Activated T-cell treated with anti-CD3 and anti-CD28 coated beads, Interleukin-2, amount 50 U/mL, for 4 hours (primary cell): ENCODE measurements at regions not wholly inside any gene's neighbourhood (a gene's known extent, or its start where the extent isn't known, plus 50 kb on each side); places are given as distances from the start of the nearest gene placed in this dataset.

Source experiments
- ATAC-seq, 2 donors: fragments of 200-7000 bp; cut with Tn5 transposase; one replicate each; pipeline ENCODE4 v1.10.0; 2021
- DNase-seq: peaks from one replicate; pipeline ENCODE4 v3.0.0-alpha.2; 2020
- H3K27me3 Mint-ChIP-seq: one replicate; pipeline ENCODE4 v1.8.0; 2021; ENCODE audit warnings: low read depth, mixed read lengths
- H3K36me3 Mint-ChIP-seq: one replicate; pipeline ENCODE4 v1.8.0; 2022; ENCODE audit warnings: mixed read lengths; ENCODE audit not compliant: insufficient read depth
- H3K4me1 Mint-ChIP-seq: one replicate; pipeline ENCODE4 v1.8.0; 2021; ENCODE audit warnings: low read depth, mixed read lengths
- H3K4me3 Mint-ChIP-seq: one replicate; pipeline ENCODE4 v1.8.0; 2021; ENCODE audit warnings: mild to moderate bottlenecking, moderate library complexity, mixed read lengths
- H3K9me3 Mint-ChIP-seq: one replicate; pipeline ENCODE4 v1.8.0; 2021; ENCODE audit warnings: mixed read lengths

DNA sequence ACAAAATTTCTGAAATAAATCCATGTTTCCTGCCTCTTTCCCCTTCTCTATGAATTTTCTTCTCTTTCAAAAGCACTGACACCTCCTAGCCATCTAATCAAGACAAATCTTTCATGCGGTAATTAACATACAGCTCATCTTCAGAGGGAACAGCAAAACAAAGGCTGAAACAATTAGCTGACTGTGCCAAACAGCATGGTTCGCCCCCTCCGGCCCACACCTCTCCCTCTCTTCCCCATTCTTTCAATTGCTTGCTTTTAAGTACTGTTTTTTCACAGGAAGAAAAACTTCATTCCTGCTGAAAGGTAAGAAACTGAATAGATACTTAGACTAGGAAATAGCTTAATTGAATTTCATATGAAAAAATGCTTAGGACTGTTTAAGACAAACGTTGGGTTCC lies 291.1 kb upstream of the NOCT start:
- no peak for DNase-seq
- peaks cover 7% of the 10 kb centered on the region for H3K27me3 Mint-ChIP-seq
- no peaks in the 10 kb centered on the region for H3K4me1 Mint-ChIP-seq
- H3K36me3 Mint-ChIP-seq: no peaks in the 10 kb centered on the region
- no peak for ATAC-seq
- H3K4me3 Mint-ChIP-seq: no peak overlapping the region
- no peaks in the 10 kb centered on the region for H3K9me3 Mint-ChIP-seq

DNA sequence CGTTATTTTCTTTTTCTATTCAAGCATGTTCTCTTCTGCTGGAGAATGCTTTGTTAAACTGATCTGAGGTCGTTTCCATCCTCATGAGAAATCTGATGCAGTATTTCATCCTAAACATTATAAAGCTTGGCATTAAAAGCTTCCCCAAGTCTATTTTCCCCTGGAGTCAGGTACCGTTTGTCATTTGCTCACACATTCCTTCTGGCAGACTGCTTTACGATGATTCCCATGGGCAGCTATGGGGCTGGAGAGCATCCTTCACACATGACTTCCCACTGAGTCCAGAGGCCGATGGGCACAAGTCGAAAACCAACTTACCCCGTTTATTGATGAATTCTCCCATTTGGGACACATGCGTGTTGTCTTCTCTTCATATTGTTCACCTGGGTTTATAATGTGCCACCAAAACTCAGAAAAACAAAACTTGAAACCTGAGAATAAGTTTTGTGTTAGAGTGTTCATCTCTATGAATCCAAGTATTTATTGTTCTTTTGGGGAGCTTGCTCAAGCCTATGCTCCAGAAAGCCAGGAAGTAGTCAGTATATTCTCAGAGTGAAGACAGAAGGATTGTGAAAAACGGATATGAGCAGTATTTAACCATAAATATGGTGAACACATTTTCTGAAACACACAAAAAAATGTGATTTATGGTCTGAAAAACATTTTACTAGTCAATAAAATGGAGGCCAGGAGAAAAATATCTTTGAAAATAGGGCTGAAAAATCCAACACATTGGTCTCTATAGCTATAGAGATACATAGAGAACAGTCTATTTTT lies 298.8 kb upstream of the NOCT start:
- Mint-ChIP-seq H3K4me3 (no peak overlapping the region), H3K27me3 (no peaks in the 10 kb centered on the region), H3K9me3 (no peaks in the 10 kb centered on the region), H3K4me1 (no peaks in the 10 kb centered on the region), H3K36me3 (no peaks in the 10 kb centered on the region)
- no peak for ATAC-seq
- DNase-seq: no peak

DNA sequence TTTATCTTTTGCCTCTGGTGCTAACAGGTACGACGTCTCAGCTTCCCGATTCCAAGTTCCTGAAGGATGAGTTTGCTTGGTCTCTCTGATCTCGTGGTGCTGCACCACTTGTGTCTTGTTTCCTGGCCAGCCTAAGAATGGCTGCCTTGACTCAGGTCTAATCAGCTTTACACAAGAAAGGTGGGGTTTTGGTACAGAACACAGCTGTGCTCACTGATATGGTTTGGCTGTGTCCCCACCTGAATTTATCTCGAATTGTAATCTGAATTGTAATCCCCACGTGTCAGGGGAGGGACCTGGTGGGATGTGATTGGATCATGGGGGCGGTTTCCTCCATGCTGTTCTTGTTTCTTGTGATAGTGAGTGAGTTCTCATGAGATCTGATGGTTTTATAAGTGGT lies 305.3 kb upstream of the NOCT start:
- Mint-ChIP-seq H3K4me1 (no peaks in the 10 kb centered on the region), H3K36me3 (no peaks in the 10 kb centered on the region), H3K9me3 (no peaks in the 10 kb centered on the region), H3K27me3 (peaks cover 3% of the 10 kb centered on the region), H3K4me3 (no peak overlapping the region)
- no peak for ATAC-seq
- DNase-seq: no peak

DNA sequence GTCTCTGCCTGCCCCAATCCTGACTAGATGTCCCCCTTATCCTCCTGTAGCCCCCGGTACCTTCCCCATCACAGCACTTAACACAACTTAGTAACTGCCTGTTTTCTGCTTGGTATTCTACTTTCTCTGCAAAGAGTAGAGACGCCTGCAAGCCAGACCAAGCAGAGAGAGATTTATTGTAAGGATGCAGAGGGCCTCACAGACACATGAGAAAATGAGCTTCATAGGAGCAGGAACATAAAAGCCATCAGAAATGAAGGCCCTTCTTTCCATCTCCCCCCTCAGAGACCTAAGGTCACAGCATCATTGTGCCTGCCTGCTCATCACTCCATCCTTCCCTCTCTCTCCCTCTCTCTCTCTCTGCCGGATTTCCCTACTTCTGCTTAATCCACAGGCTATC lies 305.7 kb upstream of the NOCT start:
- no peak for ATAC-seq
- no peaks in the 10 kb centered on the region for H3K36me3 Mint-ChIP-seq
- H3K4me3 Mint-ChIP-seq: no peak overlapping the region
- H3K9me3 Mint-ChIP-seq: no peaks in the 10 kb centered on the region
- no peak for DNase-seq
- peaks cover 3% of the 10 kb centered on the region for H3K27me3 Mint-ChIP-seq
- no peaks in the 10 kb centered on the region for H3K4me1 Mint-ChIP-seq

DNA sequence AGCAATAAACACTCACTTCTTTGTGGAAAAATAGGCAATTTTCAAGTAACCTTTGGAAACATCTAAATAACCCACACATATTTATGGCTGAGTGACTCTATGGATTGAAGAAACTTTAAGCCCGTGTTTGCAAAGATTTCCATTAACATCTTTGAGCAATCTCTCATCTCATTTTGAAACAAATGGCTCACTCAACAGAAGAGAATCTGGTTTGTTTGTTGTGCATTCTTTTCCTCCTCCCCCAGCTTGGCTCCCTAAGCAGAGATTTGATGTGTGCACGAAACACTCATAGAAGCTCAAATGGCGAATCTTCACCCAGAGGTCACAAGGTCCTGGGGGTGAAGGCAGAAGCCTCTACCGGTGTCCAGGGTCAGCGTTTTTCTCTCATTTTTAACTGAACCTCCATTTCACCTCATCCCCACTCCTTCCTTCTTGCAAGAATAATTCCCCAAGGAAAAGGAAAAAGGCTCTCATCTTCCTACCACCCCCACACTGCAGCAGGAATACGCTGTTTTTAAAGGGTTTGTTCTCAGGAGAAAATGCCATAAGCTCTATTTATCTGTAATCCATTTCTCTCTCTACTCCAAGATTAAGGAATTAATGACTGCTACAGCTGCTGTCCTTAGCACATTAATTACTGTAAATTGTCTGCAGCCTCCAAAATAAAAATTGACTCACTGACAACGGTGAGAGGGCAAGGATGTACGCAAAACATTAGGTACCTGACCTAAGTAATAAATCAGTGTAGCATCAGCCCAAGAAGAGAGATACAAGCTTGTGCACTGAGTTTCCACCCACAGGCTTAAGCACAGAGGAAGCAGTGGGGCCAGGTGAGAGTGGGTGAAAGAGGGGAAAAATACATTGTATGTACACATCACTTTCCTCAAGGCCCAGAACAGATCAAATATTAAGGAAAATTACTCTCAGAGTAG lies 307.6 kb upstream of the NOCT start:
- no peaks in the 10 kb centered on the region for H3K9me3 Mint-ChIP-seq
- peaks cover 3% of the 10 kb centered on the region for H3K27me3 Mint-ChIP-seq
- H3K36me3 Mint-ChIP-seq: no peaks in the 10 kb centered on the region
- DNase-seq: no peak
- no peak overlapping the region for H3K4me3 Mint-ChIP-seq
- no peak for ATAC-seq
- H3K4me1 Mint-ChIP-seq: no peaks in the 10 kb centered on the region

DNA sequence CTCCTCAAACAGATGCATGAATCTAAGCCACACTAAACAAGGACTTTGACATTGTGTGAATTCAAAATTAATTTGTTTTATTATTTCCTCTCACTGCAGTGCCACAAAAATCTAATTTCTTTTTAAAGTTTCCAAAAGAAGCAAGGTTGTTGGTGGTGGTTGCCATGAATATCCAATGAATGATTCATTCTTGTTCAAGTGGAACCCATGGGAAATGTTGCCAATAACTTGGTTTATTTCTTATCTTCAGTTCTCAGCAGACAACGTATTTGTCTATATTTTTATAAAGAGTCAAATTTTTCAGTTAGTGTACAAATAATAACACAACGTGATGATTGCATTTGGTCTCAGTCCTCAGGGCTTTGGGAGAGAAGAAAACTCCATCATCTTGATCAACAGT lies 309.4 kb upstream of the NOCT start:
- DNase-seq: no peak
- Mint-ChIP-seq H3K4me3 (no peak overlapping the region), H3K9me3 (no peaks in the 10 kb centered on the region), H3K27me3 (peaks cover 3% of the 10 kb centered on the region), H3K36me3 (no peaks in the 10 kb centered on the region), H3K4me1 (no peaks in the 10 kb centered on the region)
- ATAC-seq: no peak

DNA sequence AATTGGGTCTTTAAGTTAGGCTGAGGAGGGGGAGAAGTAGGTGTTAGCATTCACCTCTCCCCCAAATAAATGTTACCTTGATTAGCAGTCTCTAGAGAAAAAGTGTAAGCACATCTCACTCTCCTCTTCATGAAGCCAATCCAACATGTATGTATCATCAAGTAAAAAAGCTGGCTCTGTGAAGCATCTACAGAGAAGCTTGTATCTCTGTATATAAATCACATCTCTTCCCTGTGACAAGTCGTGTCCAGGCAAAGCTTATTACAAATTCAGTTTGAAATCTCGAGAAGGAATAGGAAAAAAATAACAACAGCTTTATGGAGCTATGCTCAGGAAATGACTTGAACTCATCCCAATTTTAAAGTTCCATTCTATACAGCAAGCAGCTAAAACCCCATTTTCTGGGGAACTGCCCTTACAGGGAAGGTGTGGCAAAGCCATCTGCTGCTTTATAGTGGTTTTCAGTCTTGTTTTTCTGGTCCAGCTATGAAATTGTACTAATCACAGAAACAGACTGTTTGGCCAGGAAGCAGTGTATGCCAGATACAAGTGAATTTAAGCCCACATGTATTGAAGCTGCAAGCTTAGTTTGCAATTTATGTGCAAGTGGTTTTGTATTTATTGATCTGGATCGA lies 313.3 kb upstream of the NOCT start:
- Mint-ChIP-seq H3K9me3 (no peaks in the 10 kb centered on the region), H3K4me1 (no peaks in the 10 kb centered on the region), H3K4me3 (no peak overlapping the region), H3K36me3 (no peaks in the 10 kb centered on the region), H3K27me3 (peaks cover 3% of the 10 kb centered on the region)
- ATAC-seq (no peak), DNase-seq (no peak)

DNA sequence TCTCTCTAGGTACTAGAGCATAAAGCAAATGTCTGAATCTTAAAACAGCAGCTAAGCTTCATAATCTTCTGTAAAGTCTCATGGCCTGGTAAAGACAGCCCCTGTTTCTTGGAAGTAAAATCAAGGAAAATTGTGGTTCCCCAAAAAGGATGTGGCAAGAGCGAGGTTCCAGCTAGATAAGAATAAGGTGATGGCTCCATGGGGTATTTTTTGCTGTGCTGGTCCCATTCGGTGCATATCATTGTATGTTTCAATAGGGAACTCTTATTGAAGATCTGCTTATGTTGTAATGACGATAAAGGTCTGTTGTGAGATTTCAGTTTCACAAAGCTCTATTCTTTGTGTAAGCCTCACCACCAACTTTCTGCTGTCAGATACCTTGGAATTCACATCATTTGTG lies 316.9 kb upstream of the NOCT start:
- no peaks in the 10 kb centered on the region for H3K4me1 Mint-ChIP-seq
- ATAC-seq: no peak
- no peaks in the 10 kb centered on the region for H3K36me3 Mint-ChIP-seq
- H3K9me3 Mint-ChIP-seq: no peaks in the 10 kb centered on the region
- no peaks in the 10 kb centered on the region for H3K27me3 Mint-ChIP-seq
- DNase-seq: no peak
- H3K4me3 Mint-ChIP-seq: no peak overlapping the region

DNA sequence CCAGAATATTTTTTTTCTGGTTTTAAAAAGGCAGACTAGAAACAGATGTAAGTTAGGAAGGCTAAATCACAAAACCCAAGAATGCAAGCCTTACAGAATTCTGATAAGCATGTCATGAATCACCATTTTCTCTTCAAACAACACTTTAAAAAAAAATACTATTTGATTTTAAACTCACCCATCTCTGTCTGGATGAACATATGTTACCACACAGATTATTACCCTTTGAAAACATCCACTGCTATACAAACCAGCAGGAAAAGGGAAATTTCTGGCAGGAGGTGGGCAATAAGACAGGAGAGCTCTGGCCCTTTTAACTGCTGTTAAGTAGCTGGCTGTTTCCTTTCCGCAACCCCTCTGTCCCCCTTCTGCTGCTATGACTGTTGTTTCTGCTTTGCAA lies 317.7 kb upstream of the NOCT start:
- no peak for ATAC-seq

DNA sequence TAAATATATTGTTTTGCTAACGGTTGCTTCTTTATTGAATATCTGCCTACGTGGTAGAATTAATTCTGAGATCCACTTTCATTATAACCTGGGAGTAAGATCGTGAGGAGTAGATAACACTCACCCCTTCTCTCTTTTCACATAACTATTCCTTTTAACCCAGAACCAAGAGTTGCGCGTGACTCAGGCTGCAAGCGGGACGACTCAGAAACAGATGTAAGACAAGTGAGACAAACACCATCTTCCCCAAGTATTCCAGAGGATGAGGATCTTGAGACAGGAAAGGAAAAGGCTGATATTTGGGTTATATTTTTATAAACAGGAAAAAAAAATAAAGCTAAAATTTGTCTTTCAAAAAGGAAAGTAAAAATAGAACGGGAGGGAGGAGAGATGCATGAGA lies 318.8 kb upstream of the NOCT start:
- Mint-ChIP-seq H3K4me1 (no peaks in the 10 kb centered on the region), H3K9me3 (no peaks in the 10 kb centered on the region), H3K36me3 (no peaks in the 10 kb centered on the region), H3K27me3 (no peaks in the 10 kb centered on the region), H3K4me3 (no peak overlapping the region)
- ATAC-seq: no peak
- DNase-seq: no peak

More for the DNA sequence above, 317.7 kb upstream of the NOCT start:
- Mint-ChIP-seq H3K9me3 (no peaks in the 10 kb centered on the region), H3K27me3 (no peaks in the 10 kb centered on the region), H3K4me3 (no peak overlapping the region), H3K4me1 (no peaks in the 10 kb centered on the region), H3K36me3 (no peaks in the 10 kb centered on the region)
- DNase-seq: no peak

DNA sequence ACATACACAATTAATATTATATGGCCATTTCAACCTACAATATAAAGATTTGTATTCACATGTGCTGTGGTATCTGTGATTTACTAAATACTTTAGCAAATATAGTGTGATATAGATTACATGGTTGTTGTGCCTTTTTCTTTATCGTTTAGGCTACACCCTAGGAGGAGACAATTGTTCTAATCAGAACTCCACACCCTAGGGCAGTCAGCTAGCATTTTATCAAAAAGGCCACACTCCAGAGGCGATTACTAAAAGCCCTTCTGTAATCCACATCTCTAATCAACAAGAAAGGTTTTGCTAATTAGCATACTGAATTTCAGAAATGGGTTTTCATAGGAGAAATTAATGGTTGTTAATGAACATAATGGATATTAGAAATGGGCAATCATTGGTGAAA lies 319.5 kb upstream of the NOCT start:
- no peak for ATAC-seq
- no peak for DNase-seq

DNA sequence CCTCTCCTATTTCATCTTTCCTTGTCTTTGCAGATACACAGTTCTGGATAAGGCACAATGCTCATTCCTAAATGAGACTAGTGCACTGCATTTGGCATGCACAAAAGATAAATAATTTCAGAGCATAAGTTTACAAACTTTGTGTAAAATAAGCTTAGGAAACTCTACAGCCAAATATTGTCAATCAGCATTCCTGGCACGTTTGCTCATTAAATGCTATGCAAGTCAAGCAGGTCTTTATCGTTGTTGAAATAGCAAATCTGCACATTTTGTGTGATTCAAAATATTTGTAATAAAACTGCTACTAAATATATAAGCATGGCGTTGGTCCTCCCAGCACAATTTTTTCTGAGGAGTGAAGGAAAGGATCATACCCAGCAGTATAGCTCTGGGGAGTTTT lies 322.1 kb upstream of the NOCT start:
- Mint-ChIP-seq H3K4me1 (no peaks in the 10 kb centered on the region), H3K4me3 (no peak overlapping the region), H3K27me3 (peaks cover 2% of the 10 kb centered on the region), H3K36me3 (no peaks in the 10 kb centered on the region), H3K9me3 (no peaks in the 10 kb centered on the region)
- ATAC-seq: no peak
- DNase-seq: no peak

More for the DNA sequence above, 319.5 kb upstream of the NOCT start:
- Mint-ChIP-seq H3K36me3 (no peaks in the 10 kb centered on the region), H3K27me3 (no peaks in the 10 kb centered on the region), H3K4me3 (no peak overlapping the region), H3K9me3 (no peaks in the 10 kb centered on the region), H3K4me1 (no peaks in the 10 kb centered on the region)

DNA sequence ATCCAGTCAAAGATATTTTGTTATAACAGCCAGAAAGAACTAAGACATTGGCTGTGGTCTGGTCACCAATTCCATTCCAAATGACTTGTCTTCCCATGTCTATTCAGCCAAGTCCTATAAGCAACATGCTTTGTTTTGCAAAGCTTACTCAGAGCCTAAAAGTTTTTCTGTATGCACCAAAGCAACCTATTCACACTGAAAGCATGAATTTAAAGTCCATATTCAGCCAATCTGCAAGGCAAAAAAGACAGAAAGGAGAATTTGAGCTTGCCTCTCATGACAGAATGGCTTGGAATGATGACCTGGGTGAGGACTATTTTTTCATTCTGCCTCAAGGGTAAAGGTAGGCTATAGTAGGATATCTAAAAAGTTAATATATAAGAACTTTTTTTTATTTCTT lies 323.2 kb upstream of the NOCT start:
- H3K4me1 Mint-ChIP-seq: no peaks in the 10 kb centered on the region
- no peaks in the 10 kb centered on the region for H3K36me3 Mint-ChIP-seq
- H3K9me3 Mint-ChIP-seq: no peaks in the 10 kb centered on the region
- peaks cover 3% of the 10 kb centered on the region for H3K27me3 Mint-ChIP-seq
- DNase-seq (no peak), ATAC-seq (no peak)
- H3K4me3 Mint-ChIP-seq: no peak overlapping the region

DNA sequence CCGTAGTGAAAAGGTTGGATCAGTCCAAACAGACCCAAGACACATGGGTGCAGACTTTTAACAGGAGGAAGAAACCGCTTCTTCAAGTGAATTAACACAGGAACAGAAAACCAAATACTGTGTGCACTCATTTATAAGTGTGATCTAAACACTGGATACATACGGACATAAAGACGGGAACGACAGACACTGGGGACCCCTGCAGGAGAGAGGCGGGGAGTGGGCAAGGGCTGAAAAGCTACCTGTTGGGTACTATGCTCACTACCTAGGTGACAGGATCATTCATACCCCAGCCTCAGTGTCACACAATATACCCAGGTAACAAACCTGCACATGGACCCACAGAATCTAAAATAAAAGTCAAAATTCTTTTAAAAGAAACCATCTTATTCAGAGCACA lies 326.0 kb upstream of the NOCT start:
- no peak overlapping the region for H3K4me3 Mint-ChIP-seq
- H3K4me1 Mint-ChIP-seq: no peaks in the 10 kb centered on the region
- no peaks in the 10 kb centered on the region for H3K9me3 Mint-ChIP-seq
- DNase-seq (no peak), ATAC-seq (no peak)
- peaks cover 7% of the 10 kb centered on the region for H3K27me3 Mint-ChIP-seq
- H3K36me3 Mint-ChIP-seq: no peaks in the 10 kb centered on the region
